ENCODE measurements at regions not wholly inside any gene's neighbourhood (a gene's known extent, or its start where the extent isn't known, plus 50 kb on each side); places are given as distances from the start of the nearest gene placed in this dataset.

DNA sequence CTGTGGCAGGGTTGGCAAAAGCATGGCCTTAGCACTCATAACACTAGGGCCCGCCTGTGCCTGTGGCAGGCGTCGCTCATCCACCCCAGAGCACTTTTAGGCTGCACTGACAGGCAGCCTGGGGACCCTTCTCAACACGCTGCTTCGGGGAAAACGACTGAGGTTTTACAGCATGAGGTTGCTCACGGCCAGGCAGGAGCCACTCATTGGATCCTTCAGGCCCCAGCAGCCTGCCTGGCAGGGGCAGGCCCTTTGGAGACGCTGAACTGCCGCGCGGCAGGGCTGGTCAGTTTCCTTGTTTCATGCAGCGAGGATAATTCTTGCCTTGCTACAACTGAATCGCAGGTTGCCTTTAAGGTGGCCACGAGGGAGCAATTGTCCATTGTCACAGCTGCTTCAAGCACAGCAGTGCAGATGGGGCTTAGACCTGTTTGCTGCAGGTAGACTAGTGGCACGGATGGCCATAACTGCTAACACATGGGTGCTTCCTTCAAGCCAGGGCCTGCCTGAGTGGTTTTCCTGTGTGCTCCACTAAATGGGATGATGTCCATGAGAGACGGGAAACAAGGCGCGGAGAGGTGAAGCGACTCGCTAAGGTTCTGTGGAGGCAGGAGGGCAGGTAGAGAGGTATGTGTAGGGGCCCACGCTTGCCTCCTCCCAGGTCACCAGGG is 49.9 kb upstream of the HS6ST1 start:
- Histone ChIP-seq H3K9me3 (ENCODE audit: insufficient read depth, low read length) (no peaks in the 10 kb centered on the region), H3K4me1 (ENCODE audit: low read length) (no peaks in the 10 kb centered on the region), H3K27ac (ENCODE audit: low read length) (no peak overlapping the region), H4K20me1 (ENCODE audit: insufficient read depth, low read length) (no peaks in the 10 kb centered on the region), H3K4me3 (ENCODE audit: low read length) (no peak overlapping the region), H3K36me3 (replicated peaks; ENCODE audit: low read depth, low read length) (no peaks in the 10 kb centered on the region), H3K4me2 (ENCODE audit: low read length) (no peak overlapping the region), H3K9ac (ENCODE audit: low read length) (no peak overlapping the region), H2AFZ (ENCODE audit: low read depth, low read length) (no peak overlapping the region), H3K79me2 (ENCODE audit: low read length) (no peaks in the 10 kb centered on the region), H3K27me3 (ENCODE audit: low read depth, low read length) (no peaks in the 10 kb centered on the region)
- TF ChIP-seq, protein P1, sequence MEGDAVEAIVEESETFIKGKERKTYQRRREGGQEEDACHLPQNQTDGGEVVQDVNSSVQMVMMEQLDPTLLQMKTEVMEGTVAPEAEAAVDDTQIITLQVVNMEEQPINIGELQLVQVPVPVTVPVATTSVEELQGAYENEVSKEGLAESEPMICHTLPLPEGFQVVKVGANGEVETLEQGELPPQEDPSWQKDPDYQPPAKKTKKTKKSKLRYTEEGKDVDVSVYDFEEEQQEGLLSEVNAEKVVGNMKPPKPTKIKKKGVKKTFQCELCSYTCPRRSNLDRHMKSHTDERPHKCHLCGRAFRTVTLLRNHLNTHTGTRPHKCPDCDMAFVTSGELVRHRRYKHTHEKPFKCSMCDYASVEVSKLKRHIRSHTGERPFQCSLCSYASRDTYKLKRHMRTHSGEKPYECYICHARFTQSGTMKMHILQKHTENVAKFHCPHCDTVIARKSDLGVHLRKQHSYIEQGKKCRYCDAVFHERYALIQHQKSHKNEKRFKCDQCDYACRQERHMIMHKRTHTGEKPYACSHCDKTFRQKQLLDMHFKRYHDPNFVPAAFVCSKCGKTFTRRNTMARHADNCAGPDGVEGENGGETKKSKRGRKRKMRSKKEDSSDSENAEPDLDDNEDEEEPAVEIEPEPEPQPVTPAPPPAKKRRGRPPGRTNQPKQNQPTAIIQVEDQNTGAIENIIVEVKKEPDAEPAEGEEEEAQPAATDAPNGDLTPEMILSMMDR (IDR thresholded peaks at IDR 0.05; ENCODE audit: low read depth, low read length) = no peak
- TF ChIP-seq EZH2phosphoT487 (IDR thresholded peaks at IDR 0.05; ENCODE audit: low read depth) = no peak

DNA sequence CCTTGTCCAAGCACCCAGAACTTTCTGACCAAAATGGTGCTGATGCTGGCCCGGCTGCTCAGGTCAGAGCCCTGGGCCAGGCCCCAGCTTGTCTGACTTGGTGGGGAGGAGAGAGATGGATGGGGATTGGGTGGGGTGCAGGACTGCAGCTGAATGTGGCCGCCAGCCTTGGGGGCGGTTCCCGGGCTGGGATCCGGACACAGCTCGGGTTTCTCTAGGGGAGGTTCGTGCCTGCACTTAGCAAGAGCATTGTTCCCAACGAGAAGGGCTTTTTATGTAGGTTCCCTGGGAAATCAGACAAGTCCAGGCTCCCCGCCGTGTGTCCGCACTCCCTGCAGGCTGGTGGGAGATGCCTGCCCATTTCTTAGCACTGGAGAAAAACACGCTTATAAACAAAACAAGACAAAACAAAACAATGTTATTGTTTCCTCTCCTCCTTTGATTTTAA is 50.5 kb upstream of the HS6ST1 start:
- no peaks in the 10 kb centered on the region for H3K9me3 ChIP-seq (ENCODE audit: insufficient read depth, low read length)

DNA sequence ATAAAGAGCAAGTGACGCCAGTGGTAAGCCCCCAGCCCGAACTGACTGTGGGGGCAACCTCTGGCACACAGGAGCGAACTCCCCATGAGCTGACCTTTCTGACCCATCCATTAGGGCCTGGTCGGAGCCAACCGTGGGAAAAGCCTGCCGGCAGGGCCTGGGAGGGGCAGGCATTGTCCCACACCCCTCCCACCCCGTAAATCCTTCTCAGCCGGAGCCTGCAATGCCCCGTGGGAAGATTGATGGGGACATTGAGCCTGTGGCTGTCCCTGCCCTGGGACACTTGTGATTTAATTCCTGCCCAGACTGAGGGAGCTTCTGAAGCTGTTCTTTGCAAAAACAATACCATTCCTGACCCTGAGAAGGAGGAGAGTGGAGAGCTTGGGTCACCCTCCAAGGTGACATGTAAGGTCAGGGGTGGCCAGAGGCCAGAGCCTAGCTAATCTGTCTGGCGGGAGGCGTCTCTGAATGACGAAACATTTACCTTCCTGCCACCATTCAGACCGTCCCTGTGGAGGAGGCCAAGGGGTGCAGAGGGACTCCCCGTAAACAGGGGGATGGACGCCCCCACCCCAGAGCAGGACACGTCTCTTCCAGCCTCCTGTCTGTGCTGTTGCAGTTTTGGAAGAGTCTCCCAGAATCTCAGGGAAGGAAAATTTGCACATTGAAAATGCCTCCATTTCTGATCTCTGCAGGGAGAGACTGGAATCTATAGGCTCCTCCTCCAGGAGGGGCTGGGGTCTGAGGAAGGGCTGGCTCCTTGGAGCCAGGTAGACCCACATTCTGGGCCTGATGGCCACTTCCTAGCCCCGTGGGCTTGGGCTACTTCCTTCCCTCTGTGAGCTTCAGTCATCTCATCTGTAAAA is 51.2 kb upstream of the HS6ST1 start:
- no peaks in the 10 kb centered on the region for H3K79me2 ChIP-seq (ENCODE audit: low read length)
- H3K9ac ChIP-seq (ENCODE audit: low read length) = no peak overlapping the region
- H2AFZ ChIP-seq (ENCODE audit: low read depth, low read length) = no peak overlapping the region
- H3K27me3 ChIP-seq (ENCODE audit: low read depth, low read length) = no peaks in the 10 kb centered on the region
- H3K9me3 ChIP-seq (ENCODE audit: insufficient read depth, low read length) = no peaks in the 10 kb centered on the region
- no peak for TF ChIP-seq EZH2phosphoT487 (IDR thresholded peaks at IDR 0.05; ENCODE audit: low read depth)
- TF ChIP-seq, protein P1 (IDR thresholded peaks at IDR 0.05; ENCODE audit: low read depth, low read length) = no peak
- H3K4me3 ChIP-seq (ENCODE audit: low read length) = no peak overlapping the region
- no peaks in the 10 kb centered on the region for H4K20me1 ChIP-seq (ENCODE audit: insufficient read depth, low read length)
- H3K36me3 ChIP-seq (replicated peaks; ENCODE audit: low read depth, low read length) = no peaks in the 10 kb centered on the region
- no peak overlapping the region for H3K4me2 ChIP-seq (ENCODE audit: low read length)
- no peak overlapping the region for H3K27ac ChIP-seq (ENCODE audit: low read length)
- no peaks in the 10 kb centered on the region for H3K4me1 ChIP-seq (ENCODE audit: low read length)

More for the DNA sequence above, 50.5 kb upstream of the HS6ST1 start:
- H3K9ac ChIP-seq (ENCODE audit: low read length) = no peak overlapping the region
- TF ChIP-seq, protein P1 (IDR thresholded peaks at IDR 0.05; ENCODE audit: low read depth, low read length) = no peak
- no peak for TF ChIP-seq EZH2phosphoT487 (IDR thresholded peaks at IDR 0.05; ENCODE audit: low read depth)
- H3K27ac ChIP-seq (ENCODE audit: low read length) = no peak overlapping the region
- H4K20me1 ChIP-seq (ENCODE audit: insufficient read depth, low read length) = no peaks in the 10 kb centered on the region
- H3K36me3 ChIP-seq (replicated peaks; ENCODE audit: low read depth, low read length) = no peaks in the 10 kb centered on the region
- no peaks in the 10 kb centered on the region for H3K79me2 ChIP-seq (ENCODE audit: low read length)
- no peak overlapping the region for H2AFZ ChIP-seq (ENCODE audit: low read depth, low read length)
- no peaks in the 10 kb centered on the region for H3K4me1 ChIP-seq (ENCODE audit: low read length)
- no peak overlapping the region for H3K4me3 ChIP-seq (ENCODE audit: low read length)
- no peaks in the 10 kb centered on the region for H3K27me3 ChIP-seq (ENCODE audit: low read depth, low read length)
- no peak overlapping the region for H3K4me2 ChIP-seq (ENCODE audit: low read length)
